ENCODE measurements at regions not wholly inside any gene's neighbourhood (a gene's known extent, or its start where the extent isn't known, plus 50 kb on each side); places are given as distances from the start of the nearest gene placed in this dataset.

DNA sequence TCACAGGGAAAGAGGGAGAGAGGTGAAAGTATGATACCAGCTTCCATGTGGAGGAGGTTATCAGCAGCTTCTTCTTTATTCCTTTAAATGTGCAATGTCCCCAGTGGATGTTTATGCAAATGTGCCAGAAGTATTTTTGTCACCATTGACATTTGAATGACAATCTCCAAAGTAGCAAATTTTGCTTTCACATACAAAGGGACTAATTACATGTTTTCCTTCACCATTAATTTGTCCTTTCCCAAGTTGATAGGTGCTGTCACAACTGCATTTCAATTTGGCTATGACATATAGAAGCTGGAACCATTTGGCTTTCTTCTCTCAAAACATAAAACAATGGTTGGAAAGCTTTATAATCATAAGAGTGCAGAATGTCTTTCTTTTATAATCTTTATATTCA lies 469.0 kb upstream of the NWD2 start:
- no peak overlapping the region for H3K4me3 ChIP-seq (ENCODE audit: control insufficient read depth, low read depth, low read length)
- TF ChIP-seq, protein P1, sequence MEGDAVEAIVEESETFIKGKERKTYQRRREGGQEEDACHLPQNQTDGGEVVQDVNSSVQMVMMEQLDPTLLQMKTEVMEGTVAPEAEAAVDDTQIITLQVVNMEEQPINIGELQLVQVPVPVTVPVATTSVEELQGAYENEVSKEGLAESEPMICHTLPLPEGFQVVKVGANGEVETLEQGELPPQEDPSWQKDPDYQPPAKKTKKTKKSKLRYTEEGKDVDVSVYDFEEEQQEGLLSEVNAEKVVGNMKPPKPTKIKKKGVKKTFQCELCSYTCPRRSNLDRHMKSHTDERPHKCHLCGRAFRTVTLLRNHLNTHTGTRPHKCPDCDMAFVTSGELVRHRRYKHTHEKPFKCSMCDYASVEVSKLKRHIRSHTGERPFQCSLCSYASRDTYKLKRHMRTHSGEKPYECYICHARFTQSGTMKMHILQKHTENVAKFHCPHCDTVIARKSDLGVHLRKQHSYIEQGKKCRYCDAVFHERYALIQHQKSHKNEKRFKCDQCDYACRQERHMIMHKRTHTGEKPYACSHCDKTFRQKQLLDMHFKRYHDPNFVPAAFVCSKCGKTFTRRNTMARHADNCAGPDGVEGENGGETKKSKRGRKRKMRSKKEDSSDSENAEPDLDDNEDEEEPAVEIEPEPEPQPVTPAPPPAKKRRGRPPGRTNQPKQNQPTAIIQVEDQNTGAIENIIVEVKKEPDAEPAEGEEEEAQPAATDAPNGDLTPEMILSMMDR (conservative IDR thresholded peaks at IDR 0.05; ENCODE audit: control insufficient read depth, insufficient read depth, low read depth, low read length) = no peak
- DNase-seq (ENCODE audit: low read depth) = no peak

DNA sequence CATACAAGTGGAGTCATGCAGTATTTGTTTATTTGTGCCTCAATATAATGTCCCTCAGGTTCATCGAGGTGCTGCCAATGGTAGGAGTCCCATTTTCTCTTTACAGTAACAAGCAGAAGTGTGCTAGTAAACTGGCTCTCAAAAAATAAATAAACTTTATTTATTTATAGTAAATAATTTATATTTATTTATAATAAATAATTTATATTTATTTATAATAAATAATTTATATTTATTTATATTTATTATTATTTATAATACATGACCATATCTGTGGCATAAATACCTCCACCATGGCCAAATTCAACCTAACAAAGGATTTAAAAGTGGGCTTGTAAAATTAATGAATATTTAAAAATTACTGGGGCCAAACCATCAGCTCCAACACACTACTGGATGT lies 464.9 kb upstream of the NWD2 start:
- TF ChIP-seq, protein P1 (conservative IDR thresholded peaks at IDR 0.05; ENCODE audit: control insufficient read depth, insufficient read depth, low read depth, low read length) = no peak
- no peak overlapping the region for H3K4me3 ChIP-seq (ENCODE audit: control insufficient read depth, low read depth, low read length)
- DNase-seq (ENCODE audit: low read depth) = no peak

DNA sequence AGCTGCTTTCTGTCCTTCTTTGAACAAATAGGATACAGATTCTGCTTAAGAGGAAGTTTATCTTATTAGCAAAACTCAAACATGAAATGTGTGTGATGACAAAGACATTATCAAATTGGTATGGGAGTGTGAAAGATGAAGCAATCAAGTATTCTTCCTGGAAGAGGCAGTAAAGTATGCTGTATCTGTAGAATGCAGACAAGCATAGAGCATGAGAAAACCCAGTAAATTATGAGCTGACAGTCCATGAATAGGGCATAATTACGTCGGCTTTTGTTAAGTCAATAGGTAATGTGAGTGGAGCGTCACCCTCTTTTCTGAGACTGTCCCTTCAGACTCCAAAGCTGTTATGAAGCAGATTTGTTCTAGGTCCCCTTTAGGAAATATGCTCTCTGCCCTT lies 458.6 kb upstream of the NWD2 start:
- DNase-seq (ENCODE audit: low read depth) = no peak
- TF ChIP-seq, protein P1 (conservative IDR thresholded peaks at IDR 0.05; ENCODE audit: control insufficient read depth, insufficient read depth, low read depth, low read length) = no peak
- H3K4me3 ChIP-seq (ENCODE audit: control insufficient read depth, low read depth, low read length) = no peak overlapping the region

DNA sequence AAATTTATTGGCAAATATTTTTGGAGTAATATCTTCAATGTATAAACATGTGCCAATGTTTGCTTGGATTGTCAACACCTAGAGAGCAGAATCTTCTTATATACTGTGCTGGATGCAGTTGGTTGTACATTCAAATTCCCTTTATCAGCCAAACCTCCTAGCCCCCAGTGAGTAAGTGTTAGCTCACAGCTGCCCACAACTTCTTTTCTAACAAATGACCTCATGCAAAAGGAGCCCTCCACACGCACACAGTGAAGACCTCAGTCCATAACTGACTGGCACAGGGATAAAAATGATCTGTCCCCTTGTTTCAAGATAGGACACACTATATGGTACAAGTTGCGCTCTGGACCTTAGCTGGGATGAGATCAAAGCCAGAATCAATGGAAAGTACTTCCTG lies 458.0 kb upstream of the NWD2 start:
- TF ChIP-seq, protein P1 (conservative IDR thresholded peaks at IDR 0.05; ENCODE audit: control insufficient read depth, insufficient read depth, low read depth, low read length) = no peak
- no peak for DNase-seq (ENCODE audit: low read depth)
- no peak overlapping the region for H3K4me3 ChIP-seq (ENCODE audit: control insufficient read depth, low read depth, low read length)

DNA sequence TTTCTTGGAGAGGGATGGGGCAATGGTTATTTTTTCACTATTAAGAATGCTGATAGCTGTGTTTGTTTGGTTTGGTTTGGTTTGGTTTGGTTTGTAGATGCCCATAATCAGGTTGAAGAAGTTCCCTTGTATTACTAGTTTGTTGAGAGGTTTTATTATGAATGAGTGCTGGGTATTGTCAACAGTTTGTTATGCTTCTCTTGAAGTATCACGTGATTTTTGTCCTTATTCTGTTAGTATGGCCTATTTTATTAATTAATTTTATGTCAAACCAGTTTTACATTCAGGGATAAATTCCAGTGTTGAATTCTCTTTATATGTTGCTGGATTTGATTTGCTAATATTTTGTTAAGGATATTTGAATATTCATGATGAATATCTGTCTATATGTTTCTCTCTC lies 449.8 kb upstream of the NWD2 start:
- no peak overlapping the region for H3K4me3 ChIP-seq (ENCODE audit: control insufficient read depth, low read depth, low read length)
- no peak for DNase-seq (ENCODE audit: low read depth)
- TF ChIP-seq, protein P1 (conservative IDR thresholded peaks at IDR 0.05; ENCODE audit: control insufficient read depth, insufficient read depth, low read depth, low read length) = no peak

DNA sequence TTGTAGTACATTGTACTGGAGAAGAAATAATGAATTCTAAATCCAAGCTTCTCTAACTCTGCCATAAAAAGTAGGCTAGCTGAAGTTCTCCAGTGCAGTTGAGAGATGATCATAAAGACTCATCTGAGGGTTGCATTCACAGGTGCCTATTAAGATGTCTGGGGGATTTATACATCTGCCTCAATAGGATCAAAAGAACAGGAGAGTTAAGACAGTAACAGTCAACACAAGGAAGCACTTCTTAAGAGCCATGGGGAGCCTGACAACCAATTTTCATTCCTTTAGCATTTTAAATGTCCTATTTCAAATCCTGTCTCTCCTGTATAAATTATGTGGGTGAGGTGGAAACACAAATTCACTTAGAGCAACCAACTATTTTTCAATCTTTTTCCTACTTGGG lies 432.4 kb upstream of the NWD2 start:
- no peak overlapping the region for H3K4me3 ChIP-seq (ENCODE audit: control insufficient read depth, low read depth, low read length)
- TF ChIP-seq, protein P1 (conservative IDR thresholded peaks at IDR 0.05; ENCODE audit: control insufficient read depth, insufficient read depth, low read depth, low read length) = no peak
- DNase-seq (ENCODE audit: low read depth) = no peak

DNA sequence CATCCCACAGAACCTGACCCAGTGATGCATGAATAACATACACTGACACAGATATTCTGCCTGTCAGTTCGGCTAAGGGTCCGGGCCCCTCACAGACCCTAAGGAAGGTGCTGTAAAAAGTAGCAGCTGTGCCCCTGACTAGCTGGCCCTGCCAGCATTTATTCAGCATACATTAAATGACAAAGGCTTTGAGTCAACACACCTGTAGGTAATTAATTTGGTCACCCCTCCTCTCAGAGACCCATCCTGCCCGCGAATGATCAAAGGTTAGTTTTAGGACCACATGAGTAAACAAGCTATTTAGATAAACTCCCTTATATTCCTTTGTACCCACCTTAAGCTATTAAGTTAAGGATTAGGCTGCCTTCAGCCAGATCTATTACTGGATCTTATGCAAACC lies 429.0 kb upstream of the NWD2 start:
- H3K4me3 ChIP-seq (ENCODE audit: control insufficient read depth, low read depth, low read length) = no peak overlapping the region
- DNase-seq (ENCODE audit: low read depth) = no peak
- TF ChIP-seq, protein P1 (conservative IDR thresholded peaks at IDR 0.05; ENCODE audit: control insufficient read depth, insufficient read depth, low read depth, low read length) = no peak
